Liver (tissue), 7 donors: ENCODE measurements at regions not wholly inside any gene's neighbourhood (a gene's known extent, or its start where the extent isn't known, plus 50 kb on each side); places are given as distances from the start of the nearest gene placed in this dataset.

ENCODE experiments used
- DNase-seq: peaks from one replicate; pipeline ENCODE4 v3.0.0-alpha.2; 2017; ENCODE audit warnings: low spot score
- H3K27ac ChIP-seq, 2 donors: one replicate each; pipeline ENCODE4 v1.7.0; 2013; ENCODE audit warnings: inconsistent platforms in 2 of 2, low read length in 2 of 2, control low read depth in 1 of 2, low read depth in 1 of 2, mild to moderate bottlenecking in 1 of 2
- H3K27me3 ChIP-seq, 4 donors: one replicate each; pipeline versions ENCODE4 v1.6.1 to v1.7.0; 2013; ENCODE audit warnings: low read length in 3 of 4, inconsistent platforms in 1 of 4, mild to moderate bottlenecking in 1 of 4, moderate library complexity in 1 of 4; ENCODE audit not compliant: control insufficient read depth in 4 of 4, insufficient read depth in 4 of 4
- H3K36me3 ChIP-seq, 4 donors: one replicate each; pipeline versions ENCODE4 v1.6.1 to v1.7.0; 2013; ENCODE audit warnings: low read length in 3 of 4, mild to moderate bottlenecking in 3 of 4, low read depth in 1 of 4, moderate library complexity in 1 of 4; ENCODE audit not compliant: control insufficient read depth in 4 of 4, insufficient read depth in 3 of 4
- H3K4me1 ChIP-seq, 4 donors: one replicate each; pipeline versions ENCODE4 v1.6.1 to v1.7.0; 2013; ENCODE audit warnings: low read length in 3 of 4, mild to moderate bottlenecking in 3 of 4, moderate library complexity in 1 of 4; ENCODE audit not compliant: control insufficient read depth in 4 of 4, insufficient read depth in 4 of 4
- H3K4me3 ChIP-seq, 3 donors: one replicate each; pipeline versions ENCODE4 v1.6.1 to v1.7.0; 2013; ENCODE audit warnings: low read length in 3 of 3, control low read depth in 1 of 3, low read depth in 1 of 3, mild to moderate bottlenecking in 1 of 3
- H3K9ac ChIP-seq, 2 donors: one replicate each; pipeline ENCODE4 v1.7.0; 2013; ENCODE audit warnings: low read length in 2 of 2, mild to moderate bottlenecking in 2 of 2, moderate library complexity in 2 of 2, control low read depth in 1 of 2, low read depth in 1 of 2
- H3K9me3 ChIP-seq, 4 donors: one replicate each; pipeline versions ENCODE4 v1.6.1 to v1.7.0; 2013; ENCODE audit warnings: low read length in 3 of 4; ENCODE audit not compliant: control insufficient read depth in 4 of 4
- EGR1 ChIP-seq, 2 donors: IDR thresholded peaks; 2 replicates each; pipeline ENCODE4 v1.6.1; 2016 to 2018; ENCODE audit warnings: antibody characterized with exemption in 2 of 2, low read depth in 2 of 2
- FOXA1 ChIP-seq: IDR thresholded peaks from 2 replicates; pipeline ENCODE4 v1.6.1; 2016; ENCODE audit warnings: antibody characterized with exemption
- FOXA2 ChIP-seq: IDR thresholded peaks from 2 replicates; pipeline ENCODE4 v1.6.1; 2016; ENCODE audit warnings: antibody characterized with exemption
- GABPA ChIP-seq, 2 donors: IDR thresholded peaks in 1 of 2; conservative IDR thresholded peaks in 1 of 2; 2 replicates each; pipeline ENCODE4 v1.6.1; 2016; ENCODE audit warnings: antibody characterized with exemption in 2 of 2, mild to moderate bottlenecking in 1 of 2, moderate library complexity in 1 of 2
- HNF4A ChIP-seq, 2 donors: conservative IDR thresholded peaks; 2 replicates each; pipeline ENCODE4 v1.6.1; 2016; ENCODE audit warnings: antibody characterized with exemption in 2 of 2, mild to moderate bottlenecking in 2 of 2
- HNF4G ChIP-seq: IDR thresholded peaks from 2 replicates; pipeline ENCODE4 v1.6.1; 2016; ENCODE audit warnings: antibody characterized with exemption
- JUND ChIP-seq, 2 donors: IDR thresholded peaks; 2 replicates each; pipeline ENCODE4 v1.6.1; 2016; ENCODE audit warnings: antibody characterized with exemption in 2 of 2
- MAX ChIP-seq: IDR thresholded peaks from 2 replicates; pipeline ENCODE4 v1.6.1; 2016; ENCODE audit warnings: antibody characterized with exemption
- RAD21 ChIP-seq, 2 donors: IDR thresholded peaks; 2 replicates each; pipeline ENCODE4 v1.6.1; 2016; ENCODE audit warnings: antibody characterized with exemption in 2 of 2, mild to moderate bottlenecking in 2 of 2
- REST ChIP-seq: IDR thresholded peaks from 2 replicates; pipeline ENCODE4 v1.6.1; 2016; ENCODE audit warnings: antibody characterized with exemption, mild to moderate bottlenecking
- SP1 ChIP-seq: IDR thresholded peaks from 2 replicates; pipeline ENCODE4 v1.6.1; 2018; ENCODE audit warnings: antibody characterized with exemption, mild to moderate bottlenecking
- TAF1 ChIP-seq: conservative IDR thresholded peaks from 2 replicates; pipeline ENCODE4 v1.6.1; 2016; ENCODE audit warnings: antibody characterized with exemption, mild to moderate bottlenecking
- YY1 ChIP-seq: IDR thresholded peaks from 2 replicates; pipeline ENCODE4 v1.6.1; 2016; ENCODE audit warnings: antibody characterized with exemption, mild to moderate bottlenecking
- ZBTB33 ChIP-seq: IDR thresholded peaks from 2 replicates; pipeline ENCODE4 v1.6.1; 2016; ENCODE audit warnings: antibody characterized with exemption
- WGBS: extraction: QIAGEN DNeasy Blood & Tissue Kit; methylation state at CpG from one replicate; pipeline ENCODE4 v1.1.7; 2013; 5-methylcytosine and 5-hydroxymethylcytosine counted together
- TF ChIP-seq, protein P1 (sequence below): IDR thresholded peaks from 2 replicates; pipeline ENCODE4 v1.6.1; 2016; ENCODE audit warnings: antibody characterized with exemption
- donor health status: healthy.
- donor health status: healthy.
- donor health status: healthy.
- donor health status: healthy.

DNA sequence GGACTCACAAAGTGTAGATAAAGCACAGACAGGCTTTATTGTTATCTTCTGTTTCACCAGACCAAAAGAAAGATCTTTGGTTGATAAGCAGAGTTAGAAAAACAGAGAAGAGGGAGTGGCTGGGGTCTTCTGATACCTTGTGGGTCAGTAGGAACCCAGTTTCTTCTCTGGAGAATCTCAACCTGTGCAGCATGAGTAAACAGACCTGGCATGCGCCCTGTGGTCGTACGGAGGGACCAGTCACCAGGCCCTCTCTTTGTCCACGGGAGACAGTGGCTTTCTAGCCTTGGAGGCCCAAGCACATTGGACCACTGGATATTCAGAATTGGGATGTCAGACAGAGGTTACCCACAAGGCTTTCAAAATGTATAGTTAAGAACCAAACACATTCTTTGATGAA, 418.9 kb upstream of the FANCL start:
- Histone ChIP-seq H3K9ac (no peak overlapping the region), H3K27me3 (no peaks in the 10 kb centered on the region), H3K9me3 (no peaks in the 10 kb centered on the region), H3K4me1 (no peaks in the 10 kb centered on the region), H3K4me3 (no peak overlapping the region), H3K36me3 (no peaks in the 10 kb centered on the region), H3K27ac (no peak overlapping the region)
- WGBS = 84% methylated on average over 4 of the region's 4 CpGs
- TF ChIP-seq REST (no peak), YY1 (no peak), TAF1 (no peak), GABPA (IDR thresholded peaks at IDR 0.05 in 1 of 2, conservative IDR thresholded peaks at IDR 0.05 in 1 of 2) (no peak), MAX (no peak), FOXA1 (no peak), JUND (IDR thresholded peaks at IDR 0.05) (no peak)
- no peak for DNase-seq

- H3K4me1 ChIP-seq = no peaks in the 10 kb centered on the region
- H3K36me3 ChIP-seq = no peaks in the 10 kb centered on the region
- no peak overlapping the region for H3K27ac ChIP-seq
Observed at GRCh38 chr2:58655152-58655551, 414.0 kb upstream of the FANCL start.

More at GRCh38 chr2:58655152-58655551, 414.0 kb upstream of the FANCL start:
- H3K27me3 ChIP-seq = no peaks in the 10 kb centered on the region
- no peak overlapping the region for H3K4me3 ChIP-seq
- no peak for DNase-seq
- TF ChIP-seq, protein P1, sequence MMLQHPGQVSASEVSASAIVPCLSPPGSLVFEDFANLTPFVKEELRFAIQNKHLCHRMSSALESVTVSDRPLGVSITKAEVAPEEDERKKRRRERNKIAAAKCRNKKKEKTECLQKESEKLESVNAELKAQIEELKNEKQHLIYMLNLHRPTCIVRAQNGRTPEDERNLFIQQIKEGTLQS = no peak
- TF ChIP-seq TAF1 (no peak), HNF4G (no peak), HNF4A (conservative IDR thresholded peaks at IDR 0.05) (no peak), JUND (IDR thresholded peaks at IDR 0.05) (no peak), RAD21 (IDR thresholded peaks at IDR 0.05) (no peak), FOXA2 (no peak), ZBTB33 (no peak), EGR1 (IDR thresholded peaks at IDR 0.05; ENCODE audit: low read depth in 2 of 2) (no peak), SP1 (no peak), REST (no peak)
- H3K9me3 ChIP-seq = no peaks in the 10 kb centered on the region
- no peak overlapping the region for H3K9ac ChIP-seq
